C1 segment of cervical spinal cord (tissue), 14 donors: ENCODE measurements at regions not wholly inside any gene's neighbourhood (a gene's known extent, or its start where the extent isn't known, plus 50 kb on each side); places are given as distances from the start of the nearest gene placed in this dataset.

Experiments used
- DNase-seq, 14 donors: peaks; one replicate each; lab custom pipeline; 2025; lab: John Stamatoyannopoulos, UW

DNA sequence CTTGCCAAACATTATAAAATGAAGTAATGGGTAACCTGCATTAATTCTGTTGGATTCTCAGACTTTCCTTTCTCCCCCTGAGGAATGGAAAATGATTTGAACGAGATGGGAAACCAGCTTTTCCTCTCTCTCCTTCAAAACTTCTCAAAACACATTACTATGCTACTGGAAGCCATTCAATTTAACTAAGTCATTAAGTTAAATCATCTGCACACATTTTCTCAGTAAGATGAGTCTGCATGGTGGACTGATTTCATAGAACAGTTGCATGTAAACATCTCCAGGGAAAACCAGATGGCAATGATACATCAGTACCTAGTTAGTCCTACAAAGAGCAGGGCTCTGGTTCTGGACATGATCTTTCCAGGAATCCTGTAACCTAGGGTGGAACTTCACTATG is 59.9 kb downstream of the BMP4 start:
- DNase-seq, result no peak

DNA sequence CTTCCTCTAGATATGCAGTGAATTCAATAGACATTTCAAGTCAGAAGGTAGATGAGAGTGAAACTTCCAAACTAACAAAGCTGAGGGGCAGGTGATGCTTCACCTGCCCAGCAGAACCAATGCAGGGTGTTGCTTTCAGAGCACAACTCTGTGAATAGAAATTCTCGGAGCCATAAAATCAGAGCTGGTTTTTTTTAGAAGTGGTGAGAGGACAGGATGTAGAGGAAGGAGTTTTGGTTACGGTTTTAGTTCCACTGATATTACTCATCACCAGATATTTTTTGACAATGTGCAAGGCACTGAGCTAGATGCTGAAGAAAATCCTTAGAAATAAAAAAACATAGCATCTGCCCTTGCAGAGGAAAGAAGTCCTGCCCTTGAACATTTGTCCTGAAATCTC is 62.2 kb downstream of the BMP4 start:
- DNase-seq, result no peak

DNA sequence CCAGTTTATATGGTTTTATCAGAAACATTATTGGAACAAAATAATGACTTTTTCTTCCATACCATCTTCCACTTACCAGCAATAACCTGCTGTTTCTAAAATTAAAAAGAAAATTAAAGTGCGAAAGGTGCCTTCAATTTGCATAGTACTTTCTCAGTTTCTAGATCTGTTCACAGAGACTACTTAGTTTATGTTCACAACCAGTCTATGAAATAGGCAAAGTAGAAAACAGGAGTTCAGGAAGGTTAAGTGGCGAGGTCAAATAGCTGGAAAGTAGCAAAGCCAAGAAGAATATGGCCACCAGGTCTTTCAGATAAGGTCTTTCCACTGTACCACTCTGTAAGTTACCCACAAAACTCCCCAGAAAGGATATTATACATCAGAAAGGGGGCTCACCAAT is 63.3 kb downstream of the BMP4 start:
- DNase-seq, result no peak

- no peak for DNase-seq
Measured at GRCh38 chr14:53890611-53891101, 66.0 kb downstream of the BMP4 start.

DNA sequence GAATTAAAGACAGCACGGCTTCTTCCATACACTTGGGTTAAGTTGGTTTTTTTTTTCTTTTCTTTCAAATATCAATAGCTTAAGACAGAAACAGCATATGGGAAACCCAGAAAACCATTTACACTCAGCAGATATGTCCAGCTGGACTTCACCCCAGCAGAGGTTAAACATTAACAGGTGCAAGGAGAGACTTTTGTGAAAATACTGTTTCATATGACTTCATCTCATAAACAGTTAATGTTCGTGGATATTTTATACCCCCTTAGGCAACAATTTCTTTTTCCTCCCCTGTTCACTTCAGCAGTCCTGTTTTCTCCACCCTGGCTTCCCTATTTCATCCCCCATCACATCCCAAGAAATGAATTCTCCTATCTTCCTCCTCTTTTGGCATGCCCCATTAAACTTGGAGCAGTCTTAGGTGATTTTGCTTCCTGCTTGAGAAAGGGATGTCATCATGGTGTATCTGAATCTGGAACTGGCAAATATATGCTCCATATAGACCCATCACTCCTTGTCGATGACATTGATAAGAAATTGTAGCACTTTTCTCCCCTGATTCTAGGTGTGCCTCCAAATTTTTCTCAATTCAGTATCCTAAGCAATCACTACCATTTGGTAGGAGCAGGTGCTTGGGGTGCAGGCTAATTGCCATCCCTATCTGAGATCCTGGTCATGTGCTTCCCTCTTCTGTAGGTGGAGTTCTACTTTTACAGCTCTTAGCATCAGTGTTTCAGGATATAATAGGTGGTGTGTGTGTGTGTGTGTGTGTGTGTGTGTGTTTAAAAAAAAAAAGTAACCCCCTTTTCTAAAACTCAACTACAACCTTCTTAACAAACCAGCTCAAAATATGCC is 67.9 kb downstream of the BMP4 start:
- DNase-seq, result no peak

GRCh38 chr14:53885136-53885640 is 71.4 kb downstream of the BMP4 start:
- no peak for DNase-seq

DNA sequence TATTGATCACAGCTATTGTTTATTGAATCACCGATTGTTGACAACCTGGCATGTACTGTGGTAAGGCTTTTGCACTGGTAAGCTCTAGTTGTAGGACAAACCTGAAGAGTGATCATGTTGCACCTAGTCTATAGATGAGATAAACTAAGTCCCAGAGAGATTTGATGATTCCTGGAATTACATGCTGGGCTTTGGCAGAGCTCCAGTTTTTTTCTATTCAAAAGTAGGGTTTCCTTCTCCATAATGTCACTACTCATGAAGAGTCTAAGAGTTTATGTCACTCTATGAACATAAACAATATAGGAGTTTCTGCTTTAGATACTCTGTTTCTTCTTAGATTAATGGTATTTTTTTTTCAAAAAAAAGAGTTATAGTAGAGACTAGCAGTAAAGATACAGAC is 72.0 kb downstream of the BMP4 start:
- DNase-seq, result no peak

- no peak for DNase-seq
Measured at GRCh38 chr14:53883739-53884138, 72.9 kb downstream of the BMP4 start.

- no peak for DNase-seq
Measured at GRCh38 chr14:53882684-53883083, 73.9 kb downstream of the BMP4 start.

DNA sequence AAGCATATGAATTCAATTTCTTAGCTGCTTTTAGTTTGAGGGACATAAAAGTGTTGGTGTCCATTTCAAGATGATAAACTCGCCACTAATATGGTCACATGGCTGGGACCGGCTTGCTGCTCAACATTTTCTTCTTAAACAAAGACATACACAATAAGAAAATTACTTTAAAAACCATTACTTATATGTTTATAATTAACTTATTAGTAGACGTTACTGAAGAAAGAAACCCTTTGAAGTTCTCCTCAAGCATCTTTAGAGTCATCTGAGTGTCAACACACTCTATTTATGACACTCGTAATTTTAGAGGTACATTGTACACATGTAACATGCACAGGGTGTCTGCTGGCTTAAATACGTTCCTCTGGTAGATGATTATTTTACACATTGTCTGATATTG is 74.7 kb downstream of the BMP4 start:
- no peak for DNase-seq

GRCh38 chr14:53881161-53881871 is 75.3 kb downstream of the BMP4 start:
- no peak for DNase-seq

DNA sequence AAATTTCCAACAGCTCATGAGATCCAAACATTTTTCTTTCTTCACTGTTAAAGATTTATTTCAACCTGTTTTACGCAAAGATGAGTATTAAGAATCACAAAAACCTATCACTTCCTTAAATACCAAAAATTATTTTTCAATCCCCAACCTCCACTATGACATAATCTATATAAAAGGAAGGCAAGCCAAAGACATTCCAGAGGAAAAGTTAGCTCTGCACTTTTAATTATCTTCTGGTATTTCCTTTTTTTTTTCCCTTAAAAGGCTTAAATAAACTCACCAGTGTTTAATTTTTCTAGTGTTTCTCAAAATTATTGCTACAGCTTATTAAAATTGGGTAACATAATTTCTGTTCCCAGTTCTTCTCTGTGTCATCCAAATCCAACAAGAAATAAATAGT is 75.9 kb downstream of the BMP4 start:
- no peak for DNase-seq

DNA sequence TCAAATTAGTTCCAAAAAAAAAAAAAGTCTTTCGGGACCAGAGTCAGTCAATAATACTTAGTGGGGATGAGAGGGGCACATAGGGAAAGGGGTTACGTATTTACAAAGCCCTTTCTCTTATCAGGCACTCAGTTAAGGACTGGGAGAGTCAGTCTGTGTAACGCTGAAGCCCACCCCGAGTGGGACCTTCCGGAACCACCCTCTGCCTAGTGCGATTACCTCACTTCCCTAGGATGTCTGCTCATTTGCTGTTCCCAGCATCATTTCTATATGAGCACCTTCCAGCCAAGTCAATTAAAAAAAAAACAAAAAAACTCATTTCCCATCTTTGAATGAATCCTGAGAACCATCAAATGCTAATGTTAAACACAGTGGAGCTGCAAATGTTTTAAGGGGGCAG is 76.9 kb downstream of the BMP4 start:
- no peak for DNase-seq

DNA sequence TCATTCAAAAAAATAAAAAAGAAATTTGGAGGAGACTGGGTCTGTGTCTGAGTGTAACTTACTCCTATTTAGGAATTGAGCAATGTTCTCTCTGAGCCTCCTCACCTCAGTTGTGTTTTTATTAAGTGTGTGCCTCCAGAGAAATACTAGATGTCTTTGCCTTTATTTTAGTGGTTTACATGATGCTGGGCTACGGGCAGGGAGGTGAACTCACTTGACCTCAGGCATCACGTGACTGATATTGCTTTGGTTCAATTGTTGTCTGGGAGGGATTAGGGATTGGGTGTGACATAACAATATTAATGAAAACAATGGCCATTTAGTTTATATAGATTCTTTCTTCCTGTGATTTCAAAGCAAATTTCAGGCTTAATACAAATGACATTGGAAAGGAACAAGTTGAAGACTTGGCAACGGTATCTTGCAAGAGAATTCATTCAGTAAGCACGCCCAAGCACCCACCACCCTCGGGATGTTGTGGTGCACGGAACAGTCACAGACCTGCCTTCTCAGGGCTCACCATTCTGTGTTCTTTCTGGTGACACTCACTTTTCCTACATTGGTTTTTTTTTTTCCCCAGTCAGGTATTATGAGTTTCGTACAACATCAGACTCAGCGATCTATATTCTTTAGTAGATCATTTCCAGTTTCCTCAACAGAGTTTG is 77.5 kb downstream of the BMP4 start:
- no peak for DNase-seq

DNA sequence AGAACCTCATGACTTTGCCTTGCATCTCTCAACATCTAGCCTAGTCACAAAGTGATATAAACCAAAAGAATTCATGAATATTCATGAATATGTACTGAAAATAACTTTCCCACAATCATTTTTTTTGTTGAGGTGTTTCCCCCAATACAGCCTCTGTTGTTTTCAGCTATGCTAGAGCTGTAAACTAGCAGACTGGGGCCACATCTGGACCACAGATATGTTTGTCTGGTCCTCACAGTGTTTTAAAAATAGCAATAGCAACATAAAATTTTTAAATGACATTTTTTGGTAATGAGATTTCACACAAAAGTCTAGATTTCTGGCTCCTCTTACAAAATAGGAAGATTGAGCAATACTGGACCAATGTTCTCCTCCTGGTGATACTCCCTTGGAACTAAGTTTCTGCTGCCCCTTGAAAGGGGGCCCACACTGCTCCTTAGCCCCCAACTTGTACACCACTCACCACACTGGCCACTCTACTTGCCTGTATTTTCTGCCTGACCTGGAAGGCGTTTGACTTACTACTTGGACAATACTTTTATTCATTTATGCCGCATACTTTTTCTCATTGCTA is 81.2 kb downstream of the BMP4 start:
- no peak for DNase-seq

DNA sequence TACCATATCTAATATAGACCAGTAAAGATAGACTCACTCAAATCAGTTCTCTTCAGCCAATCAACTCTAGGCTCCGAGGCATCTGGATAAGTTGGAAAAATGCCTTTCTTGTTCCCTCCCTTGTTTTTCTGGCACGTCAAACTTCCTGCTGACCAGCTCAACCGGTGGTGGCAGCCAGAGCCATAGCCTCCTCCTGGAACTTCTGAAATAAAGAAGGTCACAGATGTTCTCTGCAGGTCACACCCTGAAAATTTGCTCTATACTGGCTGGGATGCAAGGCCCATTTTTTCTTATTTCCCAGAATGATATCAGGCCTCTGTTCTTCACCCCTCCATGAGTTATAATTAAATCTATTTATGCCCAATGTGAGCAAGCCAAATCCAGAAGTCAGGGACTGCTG is 81.9 kb downstream of the BMP4 start:
- no peak for DNase-seq

- DNase-seq, result no peak
Measured at GRCh38 chr14:53872681-53873089, 83.9 kb downstream of the BMP4 start.

GRCh38 chr14:53871951-53872350 is 84.7 kb downstream of the BMP4 start:
- no peak for DNase-seq

DNA sequence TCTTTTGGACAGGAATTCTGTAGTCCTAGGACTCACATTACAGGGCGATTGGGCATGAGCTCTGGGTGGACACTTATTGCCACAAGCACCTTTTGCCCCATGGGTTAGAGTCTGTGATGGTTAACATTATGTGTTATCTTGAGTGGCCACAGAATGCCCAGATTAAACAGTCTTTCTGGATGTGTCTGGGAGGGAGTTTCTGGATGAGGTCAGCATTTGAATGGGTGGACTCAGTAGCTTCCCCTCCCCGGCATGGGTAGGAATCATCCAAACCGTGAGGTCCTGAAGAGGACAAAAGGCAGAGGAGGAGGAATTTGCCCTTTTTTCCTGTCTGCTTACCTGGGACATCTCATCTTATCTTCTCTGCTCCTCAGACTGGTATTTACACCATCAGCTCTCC is 85.6 kb downstream of the BMP4 start:
- no peak for DNase-seq

DNA sequence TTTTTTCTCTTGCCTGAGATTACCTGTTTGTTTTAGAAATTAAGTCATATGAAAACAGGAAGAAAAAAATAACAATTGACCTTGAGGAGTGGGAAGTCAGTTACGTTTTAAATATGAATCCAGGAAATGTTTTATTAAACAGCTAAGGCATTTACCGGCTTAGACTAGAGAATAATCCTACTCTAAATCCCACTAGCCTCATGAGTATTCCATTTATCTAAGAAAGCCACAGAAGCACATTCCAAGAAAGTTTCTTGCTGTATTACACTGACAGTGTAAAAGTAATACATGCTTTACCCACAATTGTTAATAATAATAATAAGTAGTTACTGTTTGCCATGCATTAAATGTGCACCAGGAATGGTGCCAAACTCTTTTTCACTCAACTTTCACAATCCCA is 90.9 kb downstream of the BMP4 start:
- DNase-seq, result no peak

DNA sequence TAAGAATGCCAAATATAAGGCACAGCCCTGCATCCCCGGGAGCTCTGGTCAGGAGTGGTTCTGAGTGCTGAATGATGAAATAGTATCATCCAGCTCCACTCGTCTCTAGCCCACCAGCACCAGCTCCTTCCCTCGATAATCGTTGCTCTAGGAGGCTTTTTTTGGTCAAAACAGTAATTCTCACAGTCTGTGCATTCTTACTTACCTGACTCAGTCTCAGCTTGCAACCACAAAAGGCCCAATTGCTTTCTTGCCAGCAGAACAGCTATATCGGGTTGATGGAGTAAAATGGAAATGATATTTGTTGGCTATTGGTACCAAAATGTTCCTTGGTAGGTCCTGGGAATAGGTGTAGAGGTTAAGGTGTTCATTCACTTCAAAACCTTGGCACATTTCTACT is 94.8 kb downstream of the BMP4 start:
- no peak for DNase-seq

DNA sequence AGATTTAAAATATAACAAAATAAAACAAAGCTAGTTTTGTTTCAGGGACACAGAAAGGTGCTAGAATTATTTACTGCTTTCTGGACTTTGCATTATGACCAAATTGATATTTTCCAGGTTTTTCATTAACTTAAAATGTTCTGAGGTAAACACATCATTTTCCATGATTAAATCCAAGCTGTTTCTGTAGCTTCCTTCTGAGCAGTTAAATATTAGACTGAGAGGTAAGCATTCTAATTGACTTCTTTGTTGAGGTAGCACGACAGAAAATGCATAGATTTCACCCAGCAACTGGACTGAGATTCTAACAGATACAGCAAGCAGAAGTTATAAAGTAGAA is 98.3 kb downstream of the BMP4 start:
- no peak for DNase-seq
